Transverse colon (tissue), 4 donors: ENCODE measurements at regions not wholly inside any gene's neighbourhood (a gene's known extent, or its start where the extent isn't known, plus 50 kb on each side); places are given as distances from the start of the nearest gene placed in this dataset.
"Not testable (repeated sequence)": the region's sequence is repeated elsewhere in the genome, so short reads cannot be mapped to it uniquely, and the experiment has no call there.

Experiments used
- DNase-seq: peaks from one replicate; pipeline ENCODE4 v3.0.0-alpha.2; 2019
- H3K27ac ChIP-seq, 4 donors: fragments of 200-600 bp; sonication (generic); 2 replicates each; pipeline ENCODE4 v1.5.1; 2016 to 2018; ENCODE audit warnings: inconsistent platforms in 4 of 4
- H3K27me3 ChIP-seq: fragments of 200-600 bp; sonication (generic); 2 replicates; pipeline ENCODE4 v1.5.1; 2017; ENCODE audit warnings: inconsistent platforms
- H3K36me3 ChIP-seq, 4 donors: fragments of 200-600 bp; sonication (generic); 2 replicates each; pipeline ENCODE4 v1.5.1; 2017 to 2019; ENCODE audit warnings: inconsistent platforms in 4 of 4
- H3K4me1 ChIP-seq, 4 donors: fragments of 200-600 bp; sonication (generic); 2 replicates each; pipeline ENCODE4 v1.5.1; 2017 to 2020; ENCODE audit warnings: inconsistent platforms in 4 of 4
- H3K4me3 ChIP-seq, 4 donors: fragments of 200-600 bp; sonication (generic); 1 replicate in 1 of 4; 2 replicates in 3 of 4; pipeline versions ENCODE4 v1.5.1 to v1.6.1; 2017 to 2019; ENCODE audit warnings: inconsistent platforms in 4 of 4
- H3K9me3 ChIP-seq, 2 donors: fragments of 200-600 bp; sonication (generic); 2 replicates each; pipeline ENCODE4 v1.5.1; 2017 to 2019; ENCODE audit warnings: inconsistent platforms in 2 of 2
- CTCF ChIP-seq, 5 experiments: fragments of 200-600 bp in 3 of 5; fragments of 450-650 bp in 2 of 5; sonication (generic) in 3 of 5; IDR thresholded peaks; 1 replicate in 2 of 5; 2 replicates in 3 of 5; pipeline ENCODE4 v1.5.1; 2016 to 2017; ENCODE audit warnings: antibody characterized with exemption in 5 of 5, inconsistent platforms in 3 of 5, mild to moderate bottlenecking in 2 of 5, moderate library complexity in 1 of 5
- EP300 ChIP-seq: sonication (generic); formaldehyde crosslinking; IDR thresholded peaks from one replicate; pipeline ENCODE4 v1.6.1; 2017; ENCODE audit warnings: antibody characterized with exemption, low read depth
- POLR2A ChIP-seq: fragments of 450-650 bp; IDR thresholded peaks from one replicate; pipeline ENCODE4 v1.6.1; 2016; ENCODE audit warnings: antibody characterized with exemption, mild to moderate bottlenecking, moderate library complexity
- POLR2AphosphoS5 ChIP-seq, 3 donors: sonication (generic); formaldehyde crosslinking; IDR thresholded peaks; one replicate each; pipeline ENCODE4 v1.6.1; 2016; ENCODE audit warnings: antibody characterized with exemption in 3 of 3
- WGBS, 2 donors: methylation state at CpG; one replicate each; pipeline ENCODE4 v1.1.5; 2018; ENCODE audit warnings: low coverage in 1 of 2; 5-methylcytosine and 5-hydroxymethylcytosine counted together
- in situ Hi-C, 4 donors: fragments of 200-750 bp; cut with MboI; loops; one replicate each; pipeline versions ENCODE4 v1.15.0 to v1.15.1; 2017; ENCODE audit warnings: low sequenced_read_pairs in 3 of 4, low pct_ligation_motif_present in 1 of 4, low pct_unique_long_range_greater_than_20kb in 1 of 4
- intact Hi-C: fragments of 100-400 bp; cut with DNase I; formaldehyde crosslinking; loops from one replicate; pipeline ENCODE4 v1.15.1; 2023; ENCODE audit warnings: low total_unique reads

GRCh38 chr17:51428668-51429495 lies 168.5 kb downstream of the UTP18 start:
- 62 to 77% methylated on average over 2 to 8 of the region's 8 CpGs for WGBS, 2 donors
- in situ Hi-C loops (no loop called here), intact Hi-C loops (no loop called here)
- no peaks in the 10 kb centered on the region for H3K27me3 ChIP-seq
- H3K4me1 ChIP-seq: no peaks in the 10 kb centered on the region
- H3K36me3 ChIP-seq: no peaks in the 10 kb centered on the region
- no peak overlapping the region for H3K27ac ChIP-seq
- H3K4me3 ChIP-seq: no peak overlapping the region
- H3K9me3 ChIP-seq: no peaks in the 10 kb centered on the region
- DNase-seq: no peak
- TF ChIP-seq EP300 (no peak), POLR2AphosphoS5 (IDR thresholded peaks at IDR 0.05) (no peak), POLR2A (no peak), CTCF (IDR thresholded peaks at IDR 0.05) (no peak)

GRCh38 chr17:51429938-51430337 lies 169.6 kb downstream of the UTP18 start:
- H3K27ac ChIP-seq, H3K4me3 ChIP-seq, H3K4me1 ChIP-seq, H3K27me3 ChIP-seq, in situ Hi-C loops, DNase-seq, intact Hi-C loops, H3K36me3 ChIP-seq, H3K9me3 ChIP-seq: not testable (repeated sequence)
- 20 to 43% methylated on average over 1 to 3 of the region's 3 CpGs for WGBS, 2 donors

GRCh38 chr17:51430591-51430990 lies 170.2 kb downstream of the UTP18 start:
- intact Hi-C loops: no loop called here
- Histone ChIP-seq H3K4me3 (no peak overlapping the region), H3K36me3 (no peaks in the 10 kb centered on the region), H3K27me3 (no peaks in the 10 kb centered on the region), H3K27ac (no peak overlapping the region), H3K4me1 (no peaks in the 10 kb centered on the region), H3K9me3 (no peaks in the 10 kb centered on the region)
- DNase-seq: no peak
- WGBS, 2 donors: 86 to 95% methylated on average over 5 of the region's 5 CpGs
- no peak for TF ChIP-seq POLR2A
- no peak for TF ChIP-seq EP300
- TF ChIP-seq CTCF (IDR thresholded peaks at IDR 0.05): no peak
- TF ChIP-seq POLR2AphosphoS5 (IDR thresholded peaks at IDR 0.05): no peak
- in situ Hi-C loops: no loop called here

- Histone ChIP-seq H3K36me3 (no peaks in the 10 kb centered on the region), H3K9me3 (no peaks in the 10 kb centered on the region), H3K4me3 (no peak overlapping the region), H3K27me3 (no peaks in the 10 kb centered on the region), H3K4me1 (no peaks in the 10 kb centered on the region), H3K27ac (no peak overlapping the region)
- WGBS, 2 donors: 50 to 64% methylated on average over 4 to 7 of the region's 7 CpGs
- intact Hi-C loops: no loop called here
- in situ Hi-C loops: no loop called here
- TF ChIP-seq CTCF (IDR thresholded peaks at IDR 0.05) (no peak), POLR2A (no peak), POLR2AphosphoS5 (IDR thresholded peaks at IDR 0.05) (no peak), EP300 (no peak)
- no peak for DNase-seq
These were observed 174.3 kb downstream of the UTP18 start for GRCh38 chr17:51434434-51435170.
